ENCODE measurements at regions not wholly inside any gene's neighbourhood (a gene's known extent, or its start where the extent isn't known, plus 50 kb on each side); places are given as distances from the start of the nearest gene placed in this dataset.

GRCh38 chr5:67817652-67818051 is 397.9 kb upstream of the PIK3R1 start:
- intact Hi-C loops (cut with DNase I), result loop anchor here in 1 of 4 donors (10.0 kb wide), 1 partner anchor 1137 kb away; no protein-coding TSS in a partner anchor
- H3K4me1 ChIP-seq (ENCODE audit: insufficient read depth), result peaks cover 3% of the 10 kb centered on the region
- WGBS, 3 donors, result 91 to 96% (median 93%) methylated on average over 14 of the region's 14 CpGs
- H3K27me3 ChIP-seq, result no peaks in the 10 kb centered on the region
- TF ChIP-seq EP300 (IDR thresholded peaks at IDR 0.05), result no peak
- TF ChIP-seq POLR2A (IDR thresholded peaks at IDR 0.05), result no peak
- no peak overlapping the region for H3K27ac ChIP-seq
- no peak overlapping the region for H3K4me3 ChIP-seq
- no peak for DNase-seq
- H3K9me3 ChIP-seq, result no peaks in the 10 kb centered on the region
- no peaks in the 10 kb centered on the region for H3K36me3 ChIP-seq

GRCh38 chr5:67816456-67816855 is 399.1 kb upstream of the PIK3R1 start:
- TF ChIP-seq POLR2A (IDR thresholded peaks at IDR 0.05) (no peak), EP300 (IDR thresholded peaks at IDR 0.05) (no peak), CTCF (IDR thresholded peaks at IDR 0.05) (no peak)
- intact Hi-C loops (cut with DNase I), result loop anchor here in 1 of 4 donors (10.0 kb wide), 1 partner anchor 1138 kb away; no protein-coding TSS in a partner anchor

GRCh38 chr5:67815455-67816391 is 399.8 kb upstream of the PIK3R1 start:
- TF ChIP-seq EP300 (IDR thresholded peaks at IDR 0.05), result no peak
- no peak for TF ChIP-seq POLR2A (IDR thresholded peaks at IDR 0.05)
- no peak for TF ChIP-seq CTCF (IDR thresholded peaks at IDR 0.05)
- peak in 3 of 5 donors; percentile 21 to 41 (median 40) for DNase-seq
- intact Hi-C loops (cut with DNase I), result loop anchor here in 1 of 4 donors (10.0 kb wide), 1 partner anchor 1139 kb away; no protein-coding TSS in a partner anchor
- Histone ChIP-seq H3K9me3 (no peaks in the 10 kb centered on the region), H3K36me3 (no peaks in the 10 kb centered on the region), H3K4me3 (no peak overlapping the region), H3K4me1 (ENCODE audit: insufficient read depth) (peaks cover 3% of the 10 kb centered on the region), H3K27ac (no peak overlapping the region), H3K27me3 (no peaks in the 10 kb centered on the region)
- 22 to 24% (median 24%) methylated on average over 10 of the region's 10 CpGs for WGBS, 3 donors

More at GRCh38 chr5:67816456-67816855, 399.1 kb upstream of the PIK3R1 start:
- DNase-seq, result no peak
- Histone ChIP-seq H3K4me1 (ENCODE audit: insufficient read depth) (peaks cover 3% of the 10 kb centered on the region), H3K27me3 (no peaks in the 10 kb centered on the region), H3K36me3 (no peaks in the 10 kb centered on the region), H3K9me3 (no peaks in the 10 kb centered on the region), H3K4me3 (no peak overlapping the region), H3K27ac (no peak overlapping the region)

GRCh38 chr5:67814569-67815311 is 400.8 kb upstream of the PIK3R1 start:
- TF ChIP-seq EP300 (IDR thresholded peaks at IDR 0.05), result no peak
- no peak for TF ChIP-seq CTCF (IDR thresholded peaks at IDR 0.05)

More at GRCh38 chr5:67814569-67815311, 400.8 kb upstream of the PIK3R1 start:
- 34 to 59% (median 48%) methylated on average over 3 of the region's 3 CpGs for WGBS, 3 donors
- no peaks in the 10 kb centered on the region for H3K27me3 ChIP-seq
- no peak for DNase-seq
- H3K9me3 ChIP-seq, result no peaks in the 10 kb centered on the region
- H3K36me3 ChIP-seq, result no peaks in the 10 kb centered on the region
- intact Hi-C loops (cut with DNase I), result loop anchor here in 1 of 4 donors (10.0 kb wide), 1 partner anchor 1140 kb away; no protein-coding TSS in a partner anchor
- H3K27ac ChIP-seq, result no peak overlapping the region
- no peak overlapping the region for H3K4me3 ChIP-seq
- H3K4me1 ChIP-seq (ENCODE audit: insufficient read depth), result peaks cover 3% of the 10 kb centered on the region
